KBM-7 (cell line): ENCODE measurements at regions not wholly inside any gene's neighbourhood (a gene's known extent, or its start where the extent isn't known, plus 50 kb on each side); places are given as distances from the start of the nearest gene placed in this dataset.
"Not testable (repeated sequence)": the region's sequence is repeated elsewhere in the genome, so short reads cannot be mapped to it uniquely, and the experiment has no call there.

Experiments
- DNase-seq: peaks from one replicate; pipeline ENCODE4 v3.0.0-alpha.2; 2015
- in situ Hi-C: fragments of 300-500 bp; cut with MboI; formaldehyde crosslinking; loops from 2 replicates; pipeline ENCODE4 v1.14.3; 2020; ENCODE audit warnings: low sequenced_read_pairs, low pct_unique_long_range_greater_than_20kb, mixed read lengths

- no peak for DNase-seq
- in situ Hi-C loops: no loop called here
These were observed 120.3 kb upstream of the CIBAR2 start for GRCh38 chr16:85232369-85233142.

DNA sequence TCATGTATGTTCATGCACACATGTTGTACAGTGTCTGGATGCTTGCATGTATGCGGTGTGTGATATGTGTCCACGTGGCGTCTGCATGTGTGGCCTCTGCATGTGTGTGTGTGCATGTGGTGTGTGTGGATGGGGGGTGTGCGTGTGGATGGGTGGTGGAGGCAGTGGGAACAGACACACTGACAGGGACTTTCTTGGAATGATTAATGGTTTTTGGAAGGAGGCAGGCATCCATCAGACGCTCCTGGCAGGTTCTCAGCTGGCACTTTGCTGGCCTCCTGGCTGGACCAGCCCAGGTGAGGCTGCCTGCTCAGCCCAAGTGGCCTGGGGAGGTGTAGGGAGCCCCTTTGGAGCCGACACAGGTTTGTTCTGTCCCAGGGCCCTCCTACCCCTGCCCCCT lies 121.2 kb upstream of the CIBAR2 start:
- no peak for DNase-seq
- in situ Hi-C loops: no loop called here

DNA sequence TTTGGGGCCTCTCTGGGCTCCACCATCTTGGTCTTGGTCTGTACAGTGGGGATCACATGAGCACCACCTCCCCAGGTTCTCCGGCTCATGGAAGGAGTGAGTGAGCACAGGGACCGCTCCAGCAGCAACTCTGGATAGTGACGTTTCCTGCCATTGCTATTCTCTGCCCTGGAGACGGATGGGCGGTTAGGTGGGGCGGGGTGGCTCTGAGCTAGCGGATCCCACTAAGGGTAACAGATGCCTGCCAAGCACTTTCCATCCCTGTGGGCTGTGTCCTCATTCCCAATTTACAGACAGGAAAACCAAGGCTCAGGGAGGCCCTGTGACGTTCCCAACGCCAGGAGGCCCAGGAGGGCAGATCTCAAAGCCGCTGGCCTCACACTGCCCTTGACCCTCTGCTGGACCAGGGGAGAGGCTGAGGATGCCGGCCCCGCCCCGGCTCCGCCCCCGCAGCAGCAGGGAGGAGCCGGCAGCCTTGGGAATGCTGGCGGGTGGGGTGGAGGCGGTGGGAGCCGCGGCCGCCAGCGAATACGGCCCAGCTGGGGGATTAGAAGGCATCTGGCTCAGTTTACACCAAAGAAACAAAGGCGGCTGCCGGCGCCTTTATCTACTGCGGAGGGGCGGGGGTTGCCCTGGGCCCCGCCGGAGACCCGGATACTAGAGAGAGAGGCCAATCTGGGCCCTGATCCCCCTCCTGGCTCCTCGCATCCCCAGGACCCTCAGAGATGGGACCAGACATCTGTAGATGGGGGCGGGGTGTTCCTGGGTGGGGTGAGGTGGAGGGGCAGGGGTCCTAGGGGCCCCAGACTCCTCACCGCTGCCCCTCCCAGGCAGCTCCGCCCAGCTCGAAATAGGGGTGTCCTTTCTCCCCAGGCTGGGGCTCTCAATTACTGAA lies 122.3 kb upstream of the CIBAR2 start:
- no peak for DNase-seq
- in situ Hi-C loops: no loop called here

- DNase-seq: no peak
- in situ Hi-C loops: no loop called here
These were observed 123.9 kb upstream of the CIBAR2 start for GRCh38 chr16:85235991-85236817.

DNA sequence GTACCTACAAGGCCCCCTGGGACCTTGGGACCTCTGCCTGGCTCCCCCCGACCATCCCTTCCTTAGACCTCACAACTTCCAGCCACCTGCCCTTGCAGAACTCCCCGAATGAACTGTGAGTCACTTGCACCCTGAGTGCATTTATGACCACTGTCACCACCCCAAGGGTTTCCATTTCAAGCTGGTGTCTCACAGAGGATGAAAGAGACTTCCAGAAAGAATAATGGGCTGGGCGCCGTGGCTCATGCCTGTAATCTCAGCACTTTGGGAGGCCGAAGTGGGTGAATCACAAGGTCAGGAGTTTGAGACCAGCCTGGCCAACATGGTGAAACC lies 124.5 kb upstream of the CIBAR2 start:
- in situ Hi-C loops: no loop called here
- no peak for DNase-seq

- in situ Hi-C loops: no loop called here
- DNase-seq: no peak
These were observed 125.5 kb upstream of the CIBAR2 start for GRCh38 chr16:85237817-85238216.

DNA sequence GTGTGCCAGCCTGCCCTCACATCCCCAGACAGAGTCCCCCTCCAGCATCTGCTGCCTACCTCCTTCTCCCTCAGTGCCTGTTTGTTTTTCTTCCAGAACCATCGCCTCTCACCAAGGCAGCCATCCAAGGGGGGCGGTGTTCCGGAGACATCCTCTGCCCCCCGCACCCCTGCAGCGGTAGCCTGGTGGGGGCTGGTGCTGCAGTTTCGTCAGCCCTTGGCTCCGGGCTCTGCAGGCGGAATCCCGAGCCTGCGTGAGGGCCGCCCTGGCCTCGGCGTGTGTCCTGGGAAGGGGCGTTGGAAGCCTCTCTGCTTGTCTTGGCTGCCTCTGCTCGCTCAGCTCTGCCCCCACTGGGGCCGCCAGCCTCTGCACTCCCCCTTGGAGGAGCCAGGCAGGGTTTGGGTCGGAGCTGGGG lies 126.0 kb upstream of the CIBAR2 start:
- in situ Hi-C loops: no loop called here
- no peak for DNase-seq

DNA sequence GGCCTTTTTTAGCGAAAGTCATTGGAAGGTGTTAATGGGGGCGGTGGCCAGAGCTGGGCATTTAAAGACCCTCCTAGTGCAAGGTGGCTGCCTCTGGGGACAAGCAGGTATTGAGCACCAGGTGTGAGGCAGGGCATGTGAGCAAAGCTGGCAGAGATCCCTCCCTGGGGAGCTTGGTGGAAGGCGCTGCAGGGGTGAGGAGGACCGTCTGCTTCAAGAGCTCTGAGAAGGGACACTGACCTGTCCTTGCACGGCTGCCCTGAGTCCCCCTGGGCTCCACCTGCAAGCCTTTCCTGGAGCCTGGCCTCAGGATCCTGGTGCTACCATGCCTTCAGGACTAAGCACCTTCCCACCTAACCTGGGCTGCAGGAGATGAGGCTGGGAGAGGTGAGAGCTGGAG lies 127.0 kb upstream of the CIBAR2 start:
- no peak for DNase-seq
- in situ Hi-C loops: no loop called here

DNA sequence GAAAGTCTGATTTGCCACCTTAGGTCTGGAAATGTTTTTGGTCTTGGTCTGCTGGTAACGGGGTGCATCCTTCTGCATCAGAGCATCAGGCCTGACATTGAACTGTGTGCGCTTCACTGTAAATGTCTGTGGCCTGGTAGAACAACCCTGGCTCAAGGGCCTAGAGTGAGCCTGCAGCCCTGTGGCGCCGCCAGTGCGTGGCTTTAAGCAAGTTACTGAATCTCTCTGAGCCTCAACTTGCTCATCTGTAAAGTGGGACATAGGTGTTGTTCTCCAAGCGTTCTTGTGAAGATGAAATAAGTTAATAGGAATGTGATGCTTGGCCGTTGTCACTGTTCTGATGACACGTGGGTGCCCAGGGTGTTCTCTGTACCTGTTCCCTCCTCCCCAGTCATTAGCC lies 127.6 kb upstream of the CIBAR2 start:
- in situ Hi-C loops: no loop called here
- no peak for DNase-seq

DNA sequence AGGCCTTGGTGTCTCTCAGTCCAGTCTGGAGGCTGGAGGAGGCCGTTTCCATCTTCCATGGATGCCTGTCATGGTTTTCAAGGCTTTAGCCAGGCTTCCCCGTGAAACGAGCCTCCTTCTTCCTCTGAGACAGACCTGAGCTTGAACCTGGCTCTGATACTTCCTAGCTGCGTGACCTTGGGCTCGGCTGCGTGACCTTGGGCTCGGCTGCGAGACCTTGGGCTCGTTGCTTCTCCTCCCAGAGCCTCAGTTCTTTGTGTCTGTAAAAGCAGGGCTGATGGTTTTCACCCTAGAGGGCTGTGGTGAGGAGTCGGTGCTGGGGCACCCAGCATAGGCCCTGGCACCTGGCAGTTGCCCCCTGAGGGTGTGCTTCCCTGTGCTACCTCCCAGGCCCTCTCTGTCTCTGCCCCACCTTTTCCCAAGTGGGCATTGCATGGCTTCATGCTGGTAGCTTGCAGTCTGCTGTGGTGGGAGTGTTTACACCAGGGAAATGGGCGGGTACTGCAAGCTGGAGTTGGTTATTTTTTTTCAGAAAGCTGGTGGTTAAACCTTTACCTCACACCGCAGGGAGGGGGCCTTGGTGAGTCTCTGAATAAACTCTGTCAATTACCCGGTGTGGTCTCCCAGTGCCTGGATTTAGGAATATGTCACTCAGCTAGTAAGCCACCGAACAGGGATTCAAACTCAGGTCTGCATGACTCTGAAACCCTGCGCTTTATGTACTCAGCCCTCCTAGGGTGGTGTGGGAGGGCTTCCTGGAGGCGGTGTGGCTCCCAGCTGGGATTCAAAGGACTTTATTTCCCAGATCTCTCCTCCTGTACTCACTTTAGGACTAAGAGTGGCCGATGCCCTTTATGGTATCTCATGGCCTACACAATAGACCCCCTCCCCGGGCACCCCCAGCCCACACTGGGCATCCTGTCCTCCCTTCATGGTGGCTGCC lies 129.0 kb upstream of the CIBAR2 start:
- DNase-seq: no peak
- in situ Hi-C loops: no loop called here

- in situ Hi-C loops: no loop called here
- DNase-seq: no peak
These were observed 129.9 kb upstream of the CIBAR2 start for GRCh38 chr16:85242140-85242539.

- in situ Hi-C loops: no loop called here
- no peak for DNase-seq
These were observed 131.0 kb upstream of the CIBAR2 start for GRCh38 chr16:85243308-85243707.

GRCh38 chr16:85244452-85244851 lies 132.2 kb upstream of the CIBAR2 start:
- DNase-seq, in situ Hi-C loops: not testable (repeated sequence)

GRCh38 chr16:85245307-85246172 lies 133.3 kb upstream of the CIBAR2 start:
- DNase-seq: peak; percentile 70

GRCh38 chr16:85246473-85246872 lies 134.2 kb upstream of the CIBAR2 start:
- no peak for DNase-seq
- in situ Hi-C loops: no loop called here

More at GRCh38 chr16:85245307-85246172, 133.3 kb upstream of the CIBAR2 start:
- in situ Hi-C loops: no loop called here

DNA sequence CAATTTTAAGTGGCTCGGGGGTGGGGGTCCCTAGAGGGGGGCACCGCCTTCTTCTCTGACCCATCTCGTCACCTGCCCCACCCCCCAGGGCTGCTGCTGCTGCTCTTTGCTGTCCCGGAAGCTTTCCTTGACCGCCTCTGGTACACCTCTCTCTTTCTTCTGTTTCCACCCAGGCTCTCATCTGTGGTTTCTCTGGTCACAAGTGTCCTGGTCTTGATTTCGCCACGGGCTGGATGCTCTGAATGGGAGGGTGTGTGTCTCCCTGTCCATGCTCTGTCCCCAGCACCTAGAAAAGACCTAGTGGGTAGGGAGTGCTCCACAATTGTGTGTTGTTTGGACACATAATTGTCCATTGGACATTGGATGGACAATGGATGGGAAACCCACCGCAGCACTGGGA lies 134.7 kb upstream of the CIBAR2 start:
- in situ Hi-C loops: no loop called here
- no peak for DNase-seq

GRCh38 chr16:85248342-85248741 lies 136.1 kb upstream of the CIBAR2 start:
- in situ Hi-C loops: no loop called here
- no peak for DNase-seq

GRCh38 chr16:85248857-85249256 lies 136.6 kb upstream of the CIBAR2 start:
- in situ Hi-C loops: no loop called here
- DNase-seq: no peak
